Spleen (tissue), 7 donors: ENCODE measurements at regions not wholly inside any gene's neighbourhood (a gene's known extent, or its start where the extent isn't known, plus 50 kb on each side); places are given as distances from the start of the nearest gene placed in this dataset.

ENCODE experiments used
- CTCF ChIP-seq, 11 experiments: fragments of 200-600 bp in 7 of 11; fragments of 450-650 bp in 4 of 11; sonication (generic) in 4 of 11; IDR thresholded peaks in 8 of 11; conservative IDR thresholded peaks in 3 of 11; 1 replicate in 7 of 11; 2 replicates in 4 of 11; pipeline versions ENCODE4 v1.4.0 to v1.8.0; 2016 to 2021; ENCODE audit warnings: antibody characterized with exemption in 11 of 11, inconsistent platforms in 4 of 11, mild to moderate bottlenecking in 1 of 11
- POLR2AphosphoS5 ChIP-seq, 3 donors: sonication (generic); formaldehyde crosslinking; IDR thresholded peaks; one replicate each; pipeline ENCODE4 v1.5.1; 2017; ENCODE audit warnings: antibody characterized with exemption in 3 of 3
- donor health status: DM: no; HTN: no; CAD: no; lungs with moderate emphysema.
- donor health status: DM: no; HTN: no; CAD: no.
- donor health status: DM: no; HTN: no; CAD: no.

GRCh38 chr4:26081795-26082498, 167.9 kb downstream of the SMIM20 start:
- peak; percentile 20 to 80 (median 65) for TF ChIP-seq CTCF (IDR thresholded peaks at IDR 0.05 in 8 of 11, conservative IDR thresholded peaks at IDR 0.05 in 3 of 11)
- no peak for TF ChIP-seq POLR2AphosphoS5 (IDR thresholded peaks at IDR 0.05)
